RKO (cell line): ENCODE measurements at regions not wholly inside any gene's neighbourhood (a gene's known extent, or its start where the extent isn't known, plus 50 kb on each side); places are given as distances from the start of the nearest gene placed in this dataset.

Experiments used
- DNase-seq: peaks from one replicate; pipeline ENCODE4 v3.0.0-alpha.2; 2016; ENCODE audit warnings: low spot score

- no peak for DNase-seq
These were observed 117.1 kb upstream of the SPTLC3 start for GRCh38 chr20:12891643-12892042.

- no peak for DNase-seq
These were observed 115.8 kb upstream of the SPTLC3 start for GRCh38 chr20:12893019-12893418.

GRCh38 chr20:12893653-12894052 is 115.1 kb upstream of the SPTLC3 start:
- DNase-seq, result no peak

DNA sequence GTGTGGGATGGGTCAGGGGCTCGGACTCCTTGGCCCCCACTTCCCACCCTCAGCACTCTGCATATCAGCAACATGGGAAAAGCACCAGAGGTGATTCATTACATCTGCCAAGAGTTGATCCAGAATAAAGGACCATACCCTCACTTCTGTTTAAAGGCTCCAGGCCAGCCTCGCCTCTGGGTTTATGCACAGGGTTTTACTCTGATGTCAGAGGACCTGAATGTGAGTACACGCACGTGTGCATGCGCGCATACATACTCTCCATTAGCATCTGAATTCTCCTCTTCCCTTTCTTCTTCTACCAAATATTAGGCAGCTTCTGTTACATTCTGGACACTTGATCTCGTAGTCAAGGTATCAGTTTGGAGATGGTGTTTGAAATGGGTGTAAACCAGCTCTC is 114.7 kb upstream of the SPTLC3 start:
- no peak for DNase-seq

- DNase-seq, result no peak
These were observed 112.6 kb upstream of the SPTLC3 start for GRCh38 chr20:12896180-12896579.

- DNase-seq, result no peak
These were observed 105.8 kb upstream of the SPTLC3 start for GRCh38 chr20:12902992-12903391.

- no peak for DNase-seq
These were observed 102.4 kb upstream of the SPTLC3 start for GRCh38 chr20:12906361-12906760.

GRCh38 chr20:12911372-12911771 is 97.4 kb upstream of the SPTLC3 start:
- DNase-seq, result no peak

GRCh38 chr20:12913781-12914443 is 94.9 kb upstream of the SPTLC3 start:
- DNase-seq, result no peak

GRCh38 chr20:12914804-12915203 is 94.0 kb upstream of the SPTLC3 start:
- no peak for DNase-seq

DNA sequence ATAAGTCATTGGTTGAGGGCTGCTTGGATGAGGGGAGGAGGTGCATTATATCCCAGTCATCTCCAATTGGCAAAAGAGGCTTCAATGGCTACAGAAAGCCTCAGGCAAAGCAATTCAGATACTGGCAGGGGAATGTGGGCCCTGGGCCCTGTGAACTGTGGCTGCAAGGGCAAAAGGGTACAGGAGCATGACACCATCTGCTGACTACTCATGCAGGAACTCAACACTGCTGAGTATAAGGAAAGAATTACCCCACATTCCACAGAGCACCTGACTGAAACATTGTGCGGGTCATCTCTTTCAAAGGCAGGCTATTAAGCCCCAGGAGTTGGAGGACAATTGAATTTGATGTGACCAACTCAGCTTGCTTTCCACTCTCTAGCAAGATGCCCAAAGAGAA is 92.1 kb upstream of the SPTLC3 start:
- peak; percentile 4 for DNase-seq

GRCh38 chr20:12924126-12924525 is 84.6 kb upstream of the SPTLC3 start:
- DNase-seq, result no peak

GRCh38 chr20:12925210-12925755 is 83.5 kb upstream of the SPTLC3 start:
- DNase-seq, result peak; percentile 93

- DNase-seq, result no peak
These were observed 82.6 kb upstream of the SPTLC3 start for GRCh38 chr20:12925863-12926793.

DNA sequence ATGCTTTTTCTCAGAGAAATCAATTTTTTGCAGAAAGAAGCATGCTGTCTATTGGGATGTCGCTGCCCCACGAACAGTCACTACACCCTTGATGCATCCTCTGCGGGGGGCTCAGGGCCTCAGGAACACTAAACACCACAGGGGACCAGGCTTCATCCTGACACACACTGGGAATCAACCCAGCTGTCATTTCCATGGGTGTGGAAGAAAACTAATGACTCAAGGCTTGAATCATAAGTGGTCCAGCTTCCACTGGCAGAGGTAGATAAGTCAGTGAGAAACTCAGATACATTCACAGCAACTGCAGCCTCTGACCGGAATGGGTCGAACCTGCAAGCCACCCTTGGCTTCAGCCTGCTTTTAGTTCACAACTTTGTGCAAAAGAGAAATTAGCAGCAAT is 81.3 kb upstream of the SPTLC3 start:
- DNase-seq, result peak; percentile 40

GRCh38 chr20:12928358-12928754 is 80.4 kb upstream of the SPTLC3 start:
- DNase-seq, result no peak

DNA sequence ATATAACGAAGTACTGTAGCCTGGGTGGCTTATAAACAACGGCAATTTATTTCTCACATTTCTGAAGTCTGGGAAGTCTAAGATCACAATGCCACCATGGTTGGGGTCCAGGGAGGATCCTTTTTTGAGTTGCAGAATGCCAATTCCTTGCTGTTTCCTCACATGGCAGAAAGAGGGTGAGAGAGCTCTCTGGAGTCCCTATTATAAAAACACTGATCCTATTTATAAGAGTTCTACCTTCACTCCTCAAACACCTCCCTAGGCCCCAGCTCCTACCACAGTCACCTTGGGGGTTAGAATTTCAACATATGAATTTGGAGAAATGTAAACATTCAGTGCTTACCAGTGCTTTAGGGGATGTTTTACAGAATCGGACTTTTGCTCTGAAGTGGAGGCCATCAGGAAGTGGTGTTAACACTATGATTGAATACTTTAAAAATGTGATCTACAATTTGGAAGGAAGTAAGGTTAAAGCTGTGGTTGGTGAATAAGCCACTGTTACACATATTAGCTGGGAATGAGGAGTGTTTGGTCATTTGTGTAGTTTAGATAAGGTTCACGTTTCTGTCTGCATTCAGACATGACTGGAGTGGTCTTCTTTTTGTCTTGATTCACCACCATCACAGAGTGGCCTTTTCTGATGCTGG is 79.9 kb upstream of the SPTLC3 start:
- peak; percentile 68 for DNase-seq

DNA sequence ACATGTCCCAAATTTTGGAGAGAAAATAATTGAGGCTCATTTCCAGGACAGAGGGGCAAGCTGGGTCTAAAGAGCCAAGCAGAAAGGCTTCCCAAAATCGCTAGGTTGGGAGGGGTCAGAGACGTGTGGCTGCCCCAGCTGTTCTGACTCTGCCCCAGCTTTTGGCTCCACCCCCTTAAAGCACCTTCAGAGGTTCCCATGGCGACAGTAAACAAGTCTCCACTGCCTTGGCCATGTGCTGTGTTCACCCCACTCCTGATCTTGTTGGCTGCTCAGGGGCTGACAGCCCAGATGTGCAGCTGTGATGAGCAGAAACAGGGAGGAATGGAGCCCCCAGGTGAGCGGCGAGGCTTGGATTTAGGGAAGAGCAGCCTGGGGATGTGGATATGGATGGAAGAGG is 72.8 kb upstream of the SPTLC3 start:
- no peak for DNase-seq

DNA sequence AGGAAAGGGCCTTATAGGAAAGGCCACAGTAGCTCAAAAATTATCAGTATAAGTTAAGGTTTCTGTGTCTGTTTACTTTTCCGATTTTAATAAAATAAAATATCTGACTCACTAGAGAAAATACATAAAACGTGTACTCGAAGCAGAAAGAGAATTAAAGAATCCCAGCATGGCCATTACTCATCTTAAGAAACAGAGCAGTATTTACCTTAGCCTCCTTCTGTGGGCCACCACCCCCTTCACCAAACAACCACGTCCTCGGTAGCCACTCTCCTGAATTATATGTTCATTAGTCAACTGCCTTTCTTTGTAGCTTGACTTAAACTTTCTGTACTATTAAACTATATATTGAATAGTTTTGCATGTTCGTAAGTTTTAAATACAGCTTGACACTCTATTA is 72.2 kb upstream of the SPTLC3 start:
- no peak for DNase-seq

- no peak for DNase-seq
These were observed 67.7 kb upstream of the SPTLC3 start for GRCh38 chr20:12941025-12941424.

DNA sequence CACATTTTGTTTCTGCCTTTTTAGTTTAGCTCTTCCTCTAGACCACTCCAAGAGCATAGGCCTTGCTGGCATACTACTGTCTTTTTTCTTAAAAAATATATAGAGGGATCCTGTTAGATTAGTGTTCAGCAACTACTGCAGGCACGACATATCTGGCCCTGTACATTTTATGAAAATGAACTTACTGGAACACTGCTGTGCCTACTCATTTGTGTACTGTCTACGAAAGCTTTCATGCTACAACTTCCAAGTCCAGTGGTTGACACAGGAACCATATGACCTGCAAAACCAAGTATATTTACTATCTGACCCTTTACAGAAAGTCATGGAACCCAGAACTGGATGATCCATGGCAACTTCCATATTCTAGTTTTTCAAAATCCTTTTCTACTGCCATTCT is 66.6 kb upstream of the SPTLC3 start:
- no peak for DNase-seq

- DNase-seq, result no peak
These were observed 62.0 kb upstream of the SPTLC3 start for GRCh38 chr20:12946789-12947188.

GRCh38 chr20:12947691-12948090 is 61.1 kb upstream of the SPTLC3 start:
- no peak for DNase-seq
